ENCODE measurements at regions not wholly inside any gene's neighbourhood (a gene's known extent, or its start where the extent isn't known, plus 50 kb on each side); places are given as distances from the start of the nearest gene placed in this dataset.
"Not testable (repeated sequence)": the region's sequence is repeated elsewhere in the genome, so short reads cannot be mapped to it uniquely, and the experiment has no call there.

DNA sequence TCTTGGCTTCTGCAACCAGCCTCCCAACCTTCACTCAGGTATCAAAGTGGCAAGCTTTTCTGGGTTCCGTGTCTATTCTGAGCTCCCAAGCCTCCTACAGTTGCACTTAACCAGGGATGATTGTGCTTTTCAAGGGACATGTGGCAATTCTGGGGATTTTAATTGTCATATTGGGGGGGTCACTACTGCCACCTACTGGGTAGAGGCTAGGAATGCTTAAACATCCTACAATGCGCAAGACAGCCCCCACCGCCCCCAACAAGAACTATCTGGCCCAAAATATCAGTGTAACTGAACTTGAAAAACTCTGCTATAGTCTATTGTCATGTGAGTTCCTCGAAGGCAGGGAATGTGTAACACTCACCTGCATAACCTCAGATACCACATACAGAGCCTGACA, 129.3 kb upstream of the RRN3 start:
- H3K9me3 Mint-ChIP-seq; H3K27me3 Mint-ChIP-seq (ENCODE audit: low read depth); H3K36me3 Mint-ChIP-seq (ENCODE audit: low read depth); DNase-seq (ENCODE audit: low spot score); H3K27ac Mint-ChIP-seq; H3K4me3 Mint-ChIP-seq; H3K4me1 Mint-ChIP-seq (ENCODE audit: low read depth): not testable (repeated sequence)

DNA sequence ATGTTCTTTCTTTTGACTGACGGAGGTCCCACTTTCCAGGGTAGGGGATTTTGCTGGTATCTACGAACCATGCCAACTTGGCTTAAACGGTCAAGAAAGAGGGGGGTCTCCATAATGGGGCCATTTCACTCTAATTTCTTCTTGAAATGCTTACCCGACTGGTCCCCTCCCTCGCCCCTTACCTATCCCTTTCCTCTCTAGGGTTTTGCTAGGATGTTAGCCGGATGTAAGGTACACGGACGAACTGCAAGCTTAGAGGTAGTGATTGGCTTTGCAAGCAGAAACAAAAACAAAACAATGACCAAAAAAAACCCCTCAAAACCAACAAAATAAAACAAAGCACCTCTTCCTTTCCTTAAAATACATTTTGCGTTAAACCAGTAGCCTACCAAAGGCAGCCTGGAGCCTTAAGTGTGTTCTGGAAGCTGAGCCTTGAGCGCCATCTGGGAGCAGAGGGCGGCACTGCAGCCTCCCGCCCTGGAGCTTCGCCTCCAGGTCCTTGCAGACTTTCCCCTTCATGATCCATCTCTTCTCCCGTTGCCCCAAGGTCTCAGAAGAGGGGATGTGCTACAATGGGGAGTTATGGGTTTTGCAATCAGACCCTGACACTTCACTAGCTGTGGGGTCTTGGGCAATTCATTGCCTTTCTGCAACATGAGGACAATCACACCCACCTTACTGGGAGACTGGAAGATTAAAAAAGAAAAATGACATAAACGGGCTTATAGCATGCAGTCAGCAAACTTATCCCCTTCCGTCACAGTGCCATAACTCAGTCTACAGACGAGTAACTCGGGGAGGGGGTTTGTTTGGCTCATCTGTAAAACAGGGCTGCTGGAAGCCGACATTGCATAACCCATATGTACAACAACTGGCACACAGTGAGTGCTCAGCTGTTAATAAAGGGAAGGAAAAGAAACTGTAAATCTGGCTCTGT, 125.9 kb upstream of the RRN3 start:
- H3K4me3 Mint-ChIP-seq; H3K4me1 Mint-ChIP-seq (ENCODE audit: low read depth); H3K9me3 Mint-ChIP-seq; H3K36me3 Mint-ChIP-seq (ENCODE audit: low read depth); DNase-seq (ENCODE audit: low spot score); H3K27ac Mint-ChIP-seq; H3K27me3 Mint-ChIP-seq (ENCODE audit: low read depth): not testable (repeated sequence)

GRCh38 chr16:15218856-15219500, 124.9 kb upstream of the RRN3 start:
- not testable (repeated sequence) for H3K4me1 Mint-ChIP-seq (ENCODE audit: low read depth); DNase-seq (ENCODE audit: low spot score); H3K4me3 Mint-ChIP-seq; H3K27me3 Mint-ChIP-seq (ENCODE audit: low read depth); H3K36me3 Mint-ChIP-seq (ENCODE audit: low read depth); H3K27ac Mint-ChIP-seq; H3K9me3 Mint-ChIP-seq

DNA sequence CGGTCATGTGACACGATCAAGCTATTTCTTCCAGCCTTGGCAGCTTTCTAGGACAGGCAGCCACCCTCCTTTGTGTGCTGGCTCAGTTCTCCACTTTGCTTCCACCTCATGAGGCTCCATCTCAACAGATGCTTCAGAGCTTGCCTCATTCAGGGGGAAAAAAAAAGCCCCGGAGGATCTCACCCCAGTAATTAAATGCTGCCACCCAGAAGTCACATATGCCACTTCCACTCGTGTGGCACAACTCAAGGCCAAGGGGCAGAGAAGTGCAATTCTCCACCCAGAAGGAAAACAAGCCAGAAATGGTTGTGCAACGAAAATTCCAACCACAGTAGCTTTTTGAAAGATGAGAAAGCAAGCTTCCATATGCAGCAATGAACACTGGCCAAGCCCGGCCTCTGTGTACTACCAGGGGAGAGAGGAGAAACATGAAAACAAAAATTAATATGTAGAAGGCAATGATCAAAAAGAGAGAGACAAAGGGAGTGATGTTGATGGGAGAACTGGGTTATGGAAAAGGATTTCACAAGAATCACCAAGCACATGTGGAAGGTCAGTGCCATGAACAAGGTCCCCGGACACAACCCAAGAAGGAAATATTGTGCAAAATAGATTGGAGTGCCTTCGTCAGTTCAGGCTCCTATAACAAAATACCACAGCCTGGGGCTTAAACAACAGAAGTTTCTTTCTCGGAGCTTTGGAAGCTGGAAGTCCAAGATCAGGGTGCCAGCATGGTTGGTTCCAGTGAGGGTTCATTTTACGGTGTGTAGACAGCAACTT, 113.3 kb upstream of the RRN3 start:
- not testable (repeated sequence) for DNase-seq (ENCODE audit: low spot score); H3K27me3 Mint-ChIP-seq (ENCODE audit: low read depth); H3K4me3 Mint-ChIP-seq; H3K27ac Mint-ChIP-seq; H3K9me3 Mint-ChIP-seq; H3K36me3 Mint-ChIP-seq (ENCODE audit: low read depth); H3K4me1 Mint-ChIP-seq (ENCODE audit: low read depth)

DNA sequence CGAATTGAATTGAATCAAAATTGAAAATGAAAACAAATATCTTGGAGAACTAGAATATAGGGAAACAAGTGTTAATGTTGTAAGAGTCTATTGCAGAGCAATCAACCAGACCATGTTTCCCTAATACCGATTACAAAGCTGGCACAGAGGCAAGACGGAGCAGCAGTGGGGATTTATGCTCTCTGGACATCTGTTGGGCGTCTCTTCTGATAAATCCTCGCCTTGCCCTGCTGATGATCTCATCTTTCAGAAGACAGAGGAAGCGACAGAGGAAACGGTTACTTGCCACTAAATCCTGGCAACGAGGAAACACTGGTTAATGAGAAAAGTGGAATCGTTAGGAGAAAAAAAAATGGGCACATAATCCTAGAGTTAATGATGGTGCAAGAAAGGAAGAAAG, 112.4 kb upstream of the RRN3 start:
- H3K4me3 Mint-ChIP-seq: peak overlapping the region; percentile 32
- not testable (repeated sequence) for H3K36me3 Mint-ChIP-seq (ENCODE audit: low read depth); H3K27me3 Mint-ChIP-seq (ENCODE audit: low read depth); DNase-seq (ENCODE audit: low spot score); H3K9me3 Mint-ChIP-seq; H3K27ac Mint-ChIP-seq; H3K4me1 Mint-ChIP-seq (ENCODE audit: low read depth)

DNA sequence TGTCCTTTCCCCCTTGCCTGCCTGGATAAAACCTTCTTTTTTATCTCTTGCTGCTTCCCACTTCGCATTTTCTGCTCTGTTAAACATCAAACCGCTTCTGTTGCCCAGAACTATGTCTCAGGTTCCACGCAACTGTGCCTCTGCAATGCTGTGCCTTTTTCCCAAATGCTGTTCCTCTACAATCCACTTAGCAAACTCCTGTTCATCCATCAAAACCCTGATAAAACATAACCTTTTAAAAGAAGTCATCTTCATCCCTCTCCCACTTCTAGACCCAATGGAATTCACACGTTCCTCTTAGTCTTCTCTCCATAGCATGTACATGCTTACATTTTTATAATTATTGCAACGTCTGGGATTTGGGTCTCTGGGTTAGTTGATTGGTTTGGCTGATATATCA, 111.9 kb upstream of the RRN3 start:
- not testable (repeated sequence) for H3K4me1 Mint-ChIP-seq (ENCODE audit: low read depth); H3K4me3 Mint-ChIP-seq; DNase-seq (ENCODE audit: low spot score); H3K27ac Mint-ChIP-seq; H3K9me3 Mint-ChIP-seq; H3K27me3 Mint-ChIP-seq (ENCODE audit: low read depth); H3K36me3 Mint-ChIP-seq (ENCODE audit: low read depth)

- H3K27me3 Mint-ChIP-seq (ENCODE audit: low read depth): not testable (repeated sequence)
Measured at GRCh38 chr16:15204571-15204970, 110.5 kb upstream of the RRN3 start.

GRCh38 chr16:15192813-15193212, 98.7 kb upstream of the RRN3 start:
- H3K4me1 Mint-ChIP-seq (ENCODE audit: low read depth); H3K9me3 Mint-ChIP-seq; H3K27me3 Mint-ChIP-seq (ENCODE audit: low read depth); DNase-seq (ENCODE audit: low spot score); H3K36me3 Mint-ChIP-seq (ENCODE audit: low read depth); H3K4me3 Mint-ChIP-seq; H3K27ac Mint-ChIP-seq: not testable (repeated sequence)

More at GRCh38 chr16:15204571-15204970, 110.5 kb upstream of the RRN3 start:
- H3K9me3 Mint-ChIP-seq; H3K4me3 Mint-ChIP-seq; DNase-seq (ENCODE audit: low spot score); H3K4me1 Mint-ChIP-seq (ENCODE audit: low read depth); H3K27ac Mint-ChIP-seq; H3K36me3 Mint-ChIP-seq (ENCODE audit: low read depth): not testable (repeated sequence)

DNA sequence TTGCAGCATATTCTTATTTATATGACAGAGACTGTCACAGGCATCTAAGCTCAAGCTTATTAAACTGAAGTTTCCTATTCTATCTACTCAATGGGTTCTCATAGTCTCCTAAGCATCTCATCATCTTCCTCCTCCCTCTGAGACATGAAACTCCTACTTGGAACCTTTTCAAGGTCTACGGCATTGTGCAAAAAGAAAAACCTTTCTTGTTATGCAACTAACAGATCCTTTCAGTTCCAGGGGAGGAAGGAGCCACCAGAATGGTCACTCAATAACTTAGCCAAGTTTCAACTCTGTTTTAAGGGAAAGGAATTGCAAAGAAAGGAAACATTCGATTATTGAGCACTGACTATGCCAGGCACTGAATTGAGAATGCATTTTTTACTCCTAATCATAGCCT, 98.1 kb upstream of the RRN3 start:
- DNase-seq (ENCODE audit: low spot score); H3K4me1 Mint-ChIP-seq (ENCODE audit: low read depth); H3K36me3 Mint-ChIP-seq (ENCODE audit: low read depth); H3K4me3 Mint-ChIP-seq; H3K27me3 Mint-ChIP-seq (ENCODE audit: low read depth); H3K9me3 Mint-ChIP-seq; H3K27ac Mint-ChIP-seq: not testable (repeated sequence)

DNA sequence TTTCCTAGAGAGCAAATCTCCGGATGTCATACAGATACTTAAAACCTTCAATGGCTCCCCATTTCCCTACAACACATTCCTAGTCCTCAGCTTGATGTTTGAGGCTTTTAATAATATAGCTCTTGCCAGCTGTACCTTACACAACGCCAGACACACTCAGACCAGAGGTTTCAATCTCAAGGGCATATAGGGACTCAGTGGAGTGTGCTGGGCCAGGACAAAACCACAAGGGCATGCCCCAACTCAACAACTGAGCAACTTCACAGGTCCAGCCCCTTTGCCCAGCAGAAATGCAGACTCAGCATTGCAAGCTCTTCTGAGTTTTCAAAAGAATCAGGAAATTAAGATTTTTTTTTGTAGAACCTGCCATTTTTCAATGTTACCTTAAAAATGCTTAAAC, 95.4 kb upstream of the RRN3 start:
- H3K27ac Mint-ChIP-seq; H3K4me1 Mint-ChIP-seq (ENCODE audit: low read depth); H3K9me3 Mint-ChIP-seq; H3K27me3 Mint-ChIP-seq (ENCODE audit: low read depth); H3K36me3 Mint-ChIP-seq (ENCODE audit: low read depth); DNase-seq (ENCODE audit: low spot score); H3K4me3 Mint-ChIP-seq: not testable (repeated sequence)
